Fibroblast of skin of scalp (primary cell): ENCODE measurements at regions not wholly inside any gene's neighbourhood (a gene's known extent, or its start where the extent isn't known, plus 50 kb on each side); places are given as distances from the start of the nearest gene placed in this dataset.
"Not testable (repeated sequence)": the region's sequence is repeated elsewhere in the genome, so short reads cannot be mapped to it uniquely, and the experiment has no call there.

Experiments
- DNase-seq: peaks from one replicate; pipeline ENCODE4 v3.0.0-alpha.2; 2013

DNA sequence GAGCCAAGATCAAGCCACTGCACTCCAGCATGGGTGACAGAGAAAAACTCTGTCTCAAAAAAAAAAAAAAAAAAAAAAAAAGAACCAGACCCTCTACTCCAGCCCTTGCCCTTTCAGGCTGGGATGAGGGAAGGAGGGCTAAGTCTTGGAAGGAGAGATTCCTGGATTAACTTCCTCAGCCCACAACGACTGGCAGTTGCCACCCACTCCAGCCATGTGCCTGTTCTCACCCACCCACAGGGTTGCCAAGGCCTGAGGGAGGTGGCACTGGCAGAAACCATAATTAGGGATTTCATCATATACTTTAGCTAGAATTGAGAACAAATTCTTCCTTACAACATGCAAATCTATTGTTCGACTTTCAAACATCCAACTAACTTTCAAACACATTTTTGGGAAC, 87.8 kb upstream of the SLC30A5 start:
- DNase-seq, result no peak

DNA sequence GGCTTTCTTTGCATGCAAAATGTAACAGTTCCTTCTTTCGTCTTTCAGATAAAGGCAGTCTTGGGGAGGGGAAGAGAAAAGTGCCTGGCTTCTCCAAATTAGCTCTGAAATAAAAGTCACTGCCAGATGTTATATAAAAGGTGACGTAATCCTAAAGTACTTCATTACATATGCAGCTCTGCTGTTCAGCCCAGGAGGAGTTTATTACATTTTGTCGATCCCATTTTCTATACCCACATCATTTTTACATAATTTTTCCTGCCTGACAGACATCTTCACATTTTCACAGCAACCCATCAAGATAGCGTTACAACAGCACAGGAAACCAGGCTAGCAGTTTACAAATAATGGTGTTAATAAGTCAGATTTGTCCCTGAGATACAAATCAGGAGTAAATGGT, 86.7 kb upstream of the SLC30A5 start:
- DNase-seq, result peak; percentile 17

DNA sequence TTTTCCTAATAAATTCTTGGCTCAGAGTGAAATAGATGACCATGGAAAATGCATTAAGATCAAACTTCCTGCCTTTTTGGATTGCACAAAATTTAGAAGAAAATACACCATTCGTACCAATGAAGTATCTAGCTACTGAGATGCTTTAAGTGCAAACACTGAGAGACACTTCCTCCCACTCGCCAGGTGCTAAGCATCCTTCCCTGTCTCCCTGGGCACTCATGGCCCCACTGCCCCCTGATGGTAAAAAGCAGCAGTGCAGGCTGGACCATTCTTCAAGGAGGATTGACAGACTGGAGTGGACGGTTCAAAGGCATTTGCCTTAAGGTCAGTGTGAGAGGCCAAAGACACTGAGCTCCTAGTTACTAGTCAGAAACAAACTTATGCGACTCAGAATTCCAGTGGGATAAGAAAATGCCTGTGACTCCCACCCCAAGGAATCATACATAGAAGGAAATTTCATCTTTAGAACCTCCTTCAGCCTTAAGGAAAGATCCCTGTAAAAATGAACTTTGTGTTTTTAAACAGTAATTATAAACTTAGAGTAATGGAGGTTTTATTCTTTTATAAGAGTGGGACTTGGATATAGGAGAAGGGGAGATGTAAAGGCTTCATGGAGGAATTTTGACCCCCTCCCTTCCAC, 86.0 kb upstream of the SLC30A5 start:
- peak; percentile 40 for DNase-seq

DNA sequence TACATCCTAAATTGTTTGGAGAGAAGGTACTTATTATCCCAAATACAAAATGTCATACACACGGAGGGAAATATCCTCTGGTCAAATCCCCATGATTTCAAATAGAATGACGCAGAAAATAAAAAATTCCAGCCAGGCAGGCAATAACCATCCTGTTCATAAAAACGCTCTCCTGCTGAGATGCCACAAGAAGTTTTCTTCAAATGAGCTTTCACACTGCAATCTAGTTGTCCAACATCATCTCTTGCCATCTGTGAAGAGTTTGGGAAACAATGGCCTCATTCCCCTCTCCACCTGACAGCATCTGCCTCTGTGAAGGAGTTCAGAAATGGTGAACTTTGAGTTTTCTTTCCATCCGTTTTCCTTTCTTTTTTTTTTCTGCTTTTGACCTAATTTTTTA, 83.3 kb upstream of the SLC30A5 start:
- no peak for DNase-seq

DNA sequence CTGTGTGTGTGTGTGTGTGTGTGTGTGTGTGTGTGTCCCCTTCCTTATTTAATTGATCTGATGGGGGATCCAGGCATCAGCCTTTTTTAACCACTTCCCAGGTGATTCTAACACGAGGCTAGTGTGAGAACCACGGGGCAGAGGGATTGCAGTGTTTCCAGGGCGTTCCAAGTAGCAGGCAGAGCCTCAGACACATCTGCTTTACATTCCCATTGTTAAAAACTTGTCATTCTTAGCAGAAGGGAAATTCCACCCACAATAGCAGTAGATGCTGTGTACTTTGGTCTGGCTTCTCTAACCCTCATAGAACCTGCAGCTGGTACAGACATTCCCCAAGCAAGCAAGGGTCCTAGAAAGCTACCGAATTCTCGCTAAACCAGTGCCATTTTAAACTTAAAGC, 81.9 kb upstream of the SLC30A5 start:
- DNase-seq, result no peak

DNA sequence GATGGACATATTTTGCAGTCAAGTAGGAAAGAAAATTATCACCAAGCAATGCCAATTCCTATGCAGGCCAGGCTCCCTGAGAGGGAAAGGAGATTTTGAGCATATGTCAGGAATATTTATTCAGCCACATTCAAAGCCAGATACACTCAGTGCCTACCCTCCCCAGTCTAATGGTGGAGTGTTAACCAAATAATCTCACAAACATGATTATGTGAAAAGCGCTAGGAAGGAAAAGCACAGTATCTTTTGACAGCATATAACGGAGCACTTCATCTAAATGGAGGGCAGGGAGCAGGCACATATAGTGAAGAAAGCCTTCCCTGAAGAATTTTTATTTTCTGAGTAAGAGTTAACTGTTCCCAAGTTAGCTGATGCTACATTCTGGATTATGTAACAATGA, 80.3 kb upstream of the SLC30A5 start:
- DNase-seq, result no peak

DNA sequence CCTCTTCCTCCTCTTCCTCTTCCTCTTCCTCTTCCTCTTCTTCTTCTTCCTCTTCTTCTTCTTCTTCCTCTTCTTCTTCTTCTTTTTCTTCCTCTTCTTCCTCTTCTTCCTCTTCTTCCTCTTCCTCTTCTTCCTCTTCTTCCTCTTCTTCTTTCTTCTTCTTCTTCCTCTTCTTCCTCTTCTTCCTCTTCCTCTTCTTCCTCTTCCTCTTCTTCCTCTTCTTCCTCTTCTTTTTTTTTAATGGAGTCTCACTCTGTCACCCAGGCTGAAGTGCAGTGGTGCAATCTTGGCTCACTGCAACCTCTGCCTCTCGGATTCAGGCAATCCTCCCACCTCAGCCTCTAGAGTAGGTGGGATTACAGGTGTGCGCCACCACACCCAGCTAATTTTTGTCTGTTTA, 79.8 kb upstream of the SLC30A5 start:
- not testable (repeated sequence) for DNase-seq

DNA sequence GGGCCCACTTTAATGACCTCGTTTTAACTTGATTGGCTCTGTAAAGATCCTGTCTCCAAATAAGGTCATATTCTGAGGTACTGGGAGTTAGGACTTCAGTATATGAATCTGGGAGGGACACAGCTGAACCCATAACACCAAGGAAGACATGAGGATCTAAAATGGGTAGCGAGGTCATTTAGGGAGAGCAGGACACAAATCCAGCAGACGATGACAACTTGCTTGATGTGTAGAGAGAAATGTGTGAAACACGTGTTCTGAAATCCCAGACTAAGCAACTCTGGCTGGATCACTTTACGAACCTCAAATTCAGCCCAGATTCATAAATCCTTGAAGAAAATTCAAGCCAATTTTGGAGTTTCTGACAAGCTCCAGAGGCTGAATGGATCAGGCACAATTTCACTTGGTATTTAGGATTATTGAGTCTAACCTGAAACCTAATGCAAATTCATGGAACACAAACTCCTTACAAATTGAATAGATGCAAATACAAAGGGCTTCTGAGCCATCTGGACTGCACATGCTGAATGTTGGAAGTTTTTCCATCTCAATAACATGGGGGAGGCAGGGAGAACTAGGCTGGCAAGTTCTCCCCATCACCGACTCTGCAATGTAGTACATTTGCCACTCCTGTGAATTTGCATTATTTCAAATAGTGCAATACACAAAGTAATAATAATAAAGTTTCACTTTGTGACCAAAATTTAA, 74.0 kb upstream of the SLC30A5 start:
- no peak for DNase-seq

DNA sequence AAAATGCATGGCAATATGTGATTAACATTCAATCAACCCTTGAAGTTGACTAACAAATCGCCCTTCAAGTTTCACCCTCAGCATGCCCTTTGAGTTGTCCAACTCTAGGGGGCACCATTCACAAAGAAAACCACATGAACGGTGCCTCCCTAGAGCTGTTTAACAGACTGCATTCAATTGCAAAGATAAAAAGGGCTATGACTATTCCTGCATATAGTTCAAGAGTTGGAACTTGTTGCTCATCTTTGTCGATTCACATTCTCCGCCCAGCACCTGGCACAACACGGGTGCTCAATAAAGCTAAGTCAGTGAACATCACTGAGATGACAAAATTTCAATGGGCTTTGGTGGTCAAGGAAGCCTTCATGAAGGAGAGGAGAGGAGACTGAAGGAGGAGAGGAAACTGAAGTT, 69.6 kb upstream of the SLC30A5 start:
- peak; percentile 41 for DNase-seq

DNA sequence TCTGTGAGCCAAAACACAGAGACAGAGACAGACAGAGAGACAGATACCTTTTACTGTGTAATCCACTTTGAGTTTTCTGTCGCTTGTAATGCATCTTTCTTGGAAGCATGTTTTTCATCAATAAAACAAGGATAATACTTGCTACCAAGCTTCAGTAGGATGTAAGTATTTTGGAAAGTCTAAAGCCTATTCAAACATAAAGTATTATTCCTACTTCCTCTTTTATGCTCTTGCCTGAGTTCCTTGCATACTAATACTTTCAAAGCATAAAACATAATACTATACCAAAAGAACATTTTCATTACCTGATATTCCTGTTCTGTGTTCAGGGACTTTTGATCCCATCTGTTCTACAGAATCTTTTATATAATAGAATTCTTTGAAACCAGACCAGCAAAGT, 64.5 kb upstream of the SLC30A5 start:
- no peak for DNase-seq

DNA sequence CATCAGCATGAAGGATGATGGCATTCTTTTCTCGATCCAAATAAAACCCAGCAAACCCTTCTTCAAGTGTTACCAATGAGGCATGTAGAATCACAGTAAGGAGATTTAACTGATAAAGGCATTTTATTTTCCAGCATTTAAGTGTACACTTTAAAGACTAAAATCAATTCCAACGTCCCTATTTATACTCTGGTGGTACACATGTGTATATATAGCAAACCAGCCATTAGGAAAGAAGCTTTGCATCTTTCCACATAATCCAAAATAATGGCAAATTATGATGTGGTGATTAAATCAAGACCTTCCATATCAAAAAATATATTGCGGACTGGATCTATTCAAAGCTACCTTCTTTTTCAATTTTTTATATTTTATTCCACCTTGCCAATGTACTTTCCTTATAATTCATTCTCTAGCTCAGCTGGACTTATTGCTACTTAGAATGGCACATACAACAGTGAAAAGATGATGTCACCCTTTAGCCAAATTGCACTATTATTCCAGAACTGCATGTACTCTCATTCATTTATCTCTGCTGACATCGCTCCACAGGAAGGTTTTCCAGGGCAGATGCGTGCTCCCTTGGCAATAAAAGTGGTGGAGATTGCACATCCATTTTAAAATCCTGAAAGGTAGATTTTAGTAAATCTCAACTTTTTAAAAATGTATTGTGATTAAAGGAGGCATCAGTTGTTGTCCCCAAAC, 63.3 kb upstream of the SLC30A5 start:
- DNase-seq, result peak; percentile 50

DNA sequence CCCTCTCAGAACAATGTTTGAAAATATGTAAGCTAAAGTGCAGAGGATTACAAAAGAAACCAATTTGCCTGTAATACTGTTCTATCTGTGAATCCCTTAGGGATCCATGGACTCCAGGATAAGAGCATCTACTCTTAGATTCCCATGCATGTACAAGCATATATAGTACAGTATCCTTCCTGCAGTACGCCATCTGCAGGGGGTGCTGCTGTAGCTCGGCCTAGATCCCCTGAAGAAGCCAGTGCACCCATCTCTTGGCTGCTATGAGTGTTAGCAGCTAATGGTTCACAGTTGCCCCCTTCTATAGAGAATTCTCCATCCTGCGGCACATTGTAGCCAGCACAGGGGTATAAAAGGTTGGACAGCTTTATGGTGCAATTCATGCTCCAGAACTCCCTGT, 61.8 kb upstream of the SLC30A5 start:
- DNase-seq, result no peak

DNA sequence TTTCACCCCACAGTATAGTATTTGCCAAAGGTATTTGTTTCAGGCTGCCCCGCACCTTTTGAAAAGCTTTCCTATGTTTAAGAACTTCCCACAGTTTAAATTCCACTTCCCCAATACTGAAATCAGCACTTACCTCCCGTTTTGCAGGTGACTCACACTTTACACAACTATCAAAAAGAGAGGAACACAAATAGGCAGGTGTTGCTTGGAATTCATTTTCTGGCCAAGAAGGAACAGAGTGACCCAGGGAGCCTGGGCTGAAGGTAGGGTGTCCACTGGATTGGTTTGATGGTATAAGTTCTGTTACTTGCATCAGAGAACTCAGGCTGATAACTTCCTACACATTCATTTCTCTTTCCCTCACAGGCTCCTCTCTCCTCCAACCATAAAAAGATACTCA, 60.1 kb upstream of the SLC30A5 start:
- no peak for DNase-seq

DNA sequence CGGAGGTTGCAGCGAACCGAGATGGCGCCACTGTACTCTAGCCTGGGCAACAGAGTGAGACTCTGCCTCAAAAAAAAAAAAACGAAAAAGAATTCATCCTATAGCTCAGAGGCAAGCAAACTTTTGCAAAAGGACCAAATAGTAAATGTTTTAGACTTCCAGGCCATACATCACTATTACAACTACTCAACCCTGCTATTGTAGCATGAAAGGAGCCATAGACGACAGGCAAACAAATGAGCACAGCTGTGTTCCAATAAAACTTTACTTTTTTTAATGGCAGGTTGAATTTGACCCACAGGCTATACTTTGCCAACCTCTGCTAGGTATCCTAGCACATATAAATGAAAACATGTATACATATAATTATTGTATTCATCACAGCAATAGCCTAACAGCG, 58.9 kb upstream of the SLC30A5 start:
- DNase-seq, result no peak

DNA sequence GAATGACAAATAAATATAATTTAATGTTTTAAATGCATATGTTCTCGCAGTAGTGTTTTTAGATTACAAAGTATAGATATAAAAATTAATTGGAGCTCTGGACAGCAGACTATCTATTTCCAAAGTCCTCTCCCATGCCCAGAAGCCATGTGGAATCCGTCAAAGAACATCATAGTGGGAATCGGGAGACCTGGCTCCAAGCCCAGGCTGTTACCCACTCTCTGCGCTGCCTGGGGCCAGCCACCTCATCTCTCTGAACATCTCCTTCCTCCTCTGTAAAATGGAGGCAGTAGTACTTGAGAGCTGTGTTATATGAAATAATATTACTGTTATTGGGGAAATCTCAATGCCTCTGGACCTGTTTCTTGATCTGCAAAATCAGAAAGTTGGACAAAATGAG, 58.1 kb upstream of the SLC30A5 start:
- no peak for DNase-seq

DNA sequence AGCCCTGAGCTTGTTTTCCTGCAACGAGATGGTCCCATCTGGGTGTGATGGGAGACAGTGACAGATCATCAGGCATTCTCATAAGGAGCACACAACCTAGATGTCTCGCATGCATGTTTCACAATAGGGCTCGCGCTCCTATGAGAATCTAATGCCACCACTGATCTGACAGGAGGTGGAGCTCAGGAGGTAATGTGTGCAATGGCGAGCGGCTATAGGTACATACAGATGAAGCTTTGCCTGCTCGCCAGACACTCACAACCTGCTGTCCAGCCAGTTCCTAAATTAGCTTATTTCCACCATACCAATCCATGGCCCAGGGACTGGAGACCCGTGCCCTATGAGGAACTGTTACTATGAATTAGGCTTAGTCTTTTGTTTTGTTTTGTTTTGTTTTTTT, 55.3 kb upstream of the SLC30A5 start:
- no peak for DNase-seq

DNA sequence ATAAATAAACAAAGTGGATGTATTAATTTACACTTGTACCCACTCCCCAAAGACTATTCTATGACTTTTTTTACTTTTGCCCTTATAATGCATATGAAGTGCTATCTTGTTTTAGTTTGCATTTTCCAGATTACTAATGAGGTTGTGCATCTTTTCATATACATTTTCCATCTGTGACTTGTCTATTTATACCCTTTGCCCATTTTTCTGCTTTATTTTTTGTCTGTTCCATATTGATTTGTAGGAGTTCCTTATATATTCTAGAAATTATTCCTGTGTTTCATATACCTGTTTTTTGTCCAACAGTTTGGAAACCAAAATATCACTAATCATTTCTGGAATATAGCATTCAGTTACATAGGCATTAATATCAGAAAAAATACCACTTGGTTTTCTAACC, 54.0 kb upstream of the SLC30A5 start:
- DNase-seq, result no peak

DNA sequence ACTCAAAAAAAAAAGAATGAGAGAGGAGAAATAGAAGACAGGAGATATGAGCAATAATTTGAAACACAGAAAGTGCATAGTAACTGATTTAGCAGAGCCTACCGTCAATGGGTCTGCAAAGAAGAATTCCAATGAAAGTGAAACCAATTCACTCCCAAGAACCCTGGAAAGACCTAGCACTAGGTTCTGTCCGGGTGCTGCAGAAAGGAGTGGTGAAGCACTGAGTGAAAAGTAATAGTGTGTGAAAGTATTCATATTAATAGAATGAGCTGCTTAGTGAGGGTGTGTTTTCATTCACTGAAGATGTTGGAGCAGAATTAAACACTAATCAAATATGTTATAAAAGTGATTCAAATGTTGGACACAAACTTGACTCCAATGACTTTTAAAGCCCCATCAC, 51.3 kb upstream of the SLC30A5 start:
- DNase-seq, result no peak

DNA sequence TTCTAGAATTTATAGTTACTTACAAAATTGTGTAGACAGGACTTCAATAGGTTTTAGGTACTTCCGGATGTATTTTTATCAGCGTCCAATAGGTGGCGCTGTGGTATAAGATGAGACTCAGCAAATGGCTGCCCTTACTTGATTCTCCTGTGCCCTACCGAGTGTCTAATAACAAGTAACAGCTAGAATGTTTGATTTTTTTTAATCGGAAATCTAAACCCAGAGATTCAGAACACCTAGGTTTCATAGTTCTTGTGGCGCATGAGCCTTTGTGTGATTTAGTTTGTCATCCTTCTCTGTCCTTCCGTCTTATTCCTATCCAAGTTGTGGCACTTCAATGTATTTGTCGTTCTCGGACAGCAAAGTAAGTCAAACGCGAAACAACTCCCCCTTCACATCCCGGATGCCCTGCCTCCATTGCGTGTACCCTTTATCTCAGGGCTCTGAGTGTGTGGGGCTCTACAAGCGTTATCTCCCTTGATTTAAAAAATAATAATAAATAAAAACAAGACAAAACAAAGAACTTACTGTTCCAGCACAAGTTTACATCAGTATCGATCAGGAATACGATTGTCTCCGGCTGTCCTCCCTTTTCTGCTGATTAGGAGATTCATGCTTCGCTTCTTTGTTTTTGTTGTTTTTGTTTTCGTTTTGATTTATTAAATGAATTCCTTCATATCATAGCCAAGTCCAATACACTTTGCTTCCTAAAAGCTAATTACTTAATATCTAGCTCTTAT, 50.7 kb upstream of the SLC30A5 start:
- peak; percentile 90 for DNase-seq

DNA sequence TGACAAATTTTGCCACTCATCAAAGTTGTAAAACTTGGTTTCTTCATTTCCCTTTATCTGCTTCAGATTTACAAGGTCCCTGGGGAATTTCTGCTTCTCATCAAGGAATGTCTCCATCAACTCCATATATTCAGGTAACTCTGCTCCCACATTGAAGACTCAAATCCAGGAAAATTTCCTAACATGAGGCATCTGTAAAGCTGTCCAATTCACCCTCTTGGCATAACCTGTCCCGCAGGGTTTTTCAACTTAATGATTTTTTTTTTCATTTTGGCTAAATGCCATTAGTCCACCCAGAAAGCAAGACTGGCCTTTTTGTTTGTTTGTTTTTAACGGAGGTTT, 50.2 kb upstream of the SLC30A5 start:
- no peak for DNase-seq
